ELR (cell line): ENCODE measurements at regions not wholly inside any gene's neighbourhood (a gene's known extent, or its start where the extent isn't known, plus 50 kb on each side); places are given as distances from the start of the nearest gene placed in this dataset.

Experiments
- DNase-seq: peaks from one replicate; pipeline ENCODE4 v3.0.0-alpha.2; 2015; ENCODE audit warnings: low read depth

GRCh38 chr11:70675697-70676374 is 277.5 kb downstream of the CTTN start:
- DNase-seq: no peak

- no peak for DNase-seq
These were observed 279.0 kb downstream of the CTTN start for GRCh38 chr11:70677232-70677916.

- no peak for DNase-seq
These were observed 280.9 kb downstream of the CTTN start for GRCh38 chr11:70678931-70679900.

GRCh38 chr11:70680781-70681281 is 282.5 kb downstream of the CTTN start:
- DNase-seq: no peak

- no peak for DNase-seq
These were observed 283.7 kb downstream of the CTTN start for GRCh38 chr11:70682056-70682455.

GRCh38 chr11:70682760-70683159 is 284.4 kb downstream of the CTTN start:
- DNase-seq: no peak

- no peak for DNase-seq
These were observed 289.4 kb downstream of the CTTN start for GRCh38 chr11:70687716-70688115.

- no peak for DNase-seq
These were observed 289.8 kb downstream of the CTTN start for GRCh38 chr11:70688142-70688541.

GRCh38 chr11:70689764-70690163 is 291.4 kb downstream of the CTTN start:
- no peak for DNase-seq

GRCh38 chr11:70692131-70692530 is 293.8 kb downstream of the CTTN start:
- no peak for DNase-seq

- no peak for DNase-seq
These were observed 296.0 kb downstream of the CTTN start for GRCh38 chr11:70694371-70694770.

- no peak for DNase-seq
These were observed 297.0 kb downstream of the CTTN start for GRCh38 chr11:70695086-70695960.

- no peak for DNase-seq
These were observed 297.7 kb downstream of the CTTN start for GRCh38 chr11:70696076-70696475.

- no peak for DNase-seq
These were observed 298.2 kb downstream of the CTTN start for GRCh38 chr11:70696564-70696963.

GRCh38 chr11:70697701-70698100 is 299.4 kb downstream of the CTTN start:
- no peak for DNase-seq

- DNase-seq: no peak
These were observed 300.5 kb downstream of the CTTN start for GRCh38 chr11:70698871-70699270.

GRCh38 chr11:70699294-70700221 is 301.2 kb downstream of the CTTN start:
- DNase-seq: no peak

GRCh38 chr11:70700453-70700852 is 302.1 kb downstream of the CTTN start:
- no peak for DNase-seq

- no peak for DNase-seq
These were observed 302.5 kb downstream of the CTTN start for GRCh38 chr11:70700871-70701270.

GRCh38 chr11:70702040-70702648 is 303.8 kb downstream of the CTTN start:
- no peak for DNase-seq
